HUES48 (cell line): ENCODE measurements at regions not wholly inside any gene's neighbourhood (a gene's known extent, or its start where the extent isn't known, plus 50 kb on each side); places are given as distances from the start of the nearest gene placed in this dataset.
"Not testable (repeated sequence)": the region's sequence is repeated elsewhere in the genome, so short reads cannot be mapped to it uniquely, and the experiment has no call there.

Source experiments
- H3K27ac ChIP-seq: one replicate; pipeline ENCODE4 v1.7.0; 2013; ENCODE audit warnings: low read depth, low read length, inconsistent platforms
- H3K27me3 ChIP-seq: 2 replicates; pipeline ENCODE4 v1.6.1; 2013; ENCODE audit warnings: mild to moderate bottlenecking, low read length; ENCODE audit not compliant: control insufficient read depth, insufficient read depth
- H3K36me3 ChIP-seq: 2 replicates; pipeline ENCODE4 v1.6.1; 2013; ENCODE audit warnings: low read length; ENCODE audit not compliant: control insufficient read depth, insufficient read depth
- H3K4me1 ChIP-seq: 2 replicates; pipeline ENCODE4 v1.6.1; 2013; ENCODE audit warnings: mild to moderate bottlenecking, low read length; ENCODE audit not compliant: control insufficient read depth, insufficient read depth
- H3K4me3 ChIP-seq: 2 replicates; pipeline ENCODE4 v1.5.1; 2013; ENCODE audit warnings: mild to moderate bottlenecking, low read depth, low read length
- H3K9ac ChIP-seq: 2 replicates; pipeline ENCODE4 v1.6.1; 2013; ENCODE audit warnings: mild to moderate bottlenecking, low read depth, low read length, moderate library complexity
- H3K9me3 ChIP-seq: 2 replicates; pipeline ENCODE4 v1.6.1; 2013; ENCODE audit warnings: low read length; ENCODE audit not compliant: control insufficient read depth, insufficient read depth

DNA sequence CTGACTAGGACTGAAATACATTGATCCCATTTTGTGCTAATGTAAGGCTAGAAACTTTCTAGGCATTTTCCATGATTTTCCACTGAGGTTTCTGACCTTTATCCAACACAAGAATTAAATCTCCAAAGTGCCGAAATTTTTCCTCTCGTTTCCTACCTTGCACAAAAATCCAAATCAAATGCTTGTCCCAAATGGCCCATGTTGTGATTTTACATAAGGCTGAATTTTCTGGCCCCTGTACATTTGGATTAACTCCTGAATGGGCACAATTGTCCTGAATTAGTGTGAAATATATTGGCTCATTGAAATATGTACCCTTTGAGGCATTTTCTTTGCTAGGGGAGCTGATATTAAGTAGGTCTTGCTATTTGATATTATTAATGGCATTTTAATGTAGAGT, 105.6 kb upstream of the CBLB start:
- H3K4me1 ChIP-seq = no peaks in the 10 kb centered on the region
- peaks cover 17% of the 10 kb centered on the region for H3K9me3 ChIP-seq
- H3K36me3 ChIP-seq = no peaks in the 10 kb centered on the region
- H3K27me3 ChIP-seq = no peaks in the 10 kb centered on the region
- H3K9ac ChIP-seq = no peak overlapping the region
- H3K4me3 ChIP-seq = no peak overlapping the region
- H3K27ac ChIP-seq = no peak overlapping the region

- no peaks in the 10 kb centered on the region for H3K27me3 ChIP-seq
- no peak overlapping the region for H3K9ac ChIP-seq
- H3K4me1 ChIP-seq = no peaks in the 10 kb centered on the region
- no peak overlapping the region for H3K4me3 ChIP-seq
- H3K36me3 ChIP-seq = no peaks in the 10 kb centered on the region
- H3K9me3 ChIP-seq = peaks cover 8% of the 10 kb centered on the region; the same call in 1 of the 2 replicates
- no peak overlapping the region for H3K27ac ChIP-seq
Measured at GRCh38 chr3:105976196-105976595, 107.4 kb upstream of the CBLB start.

- Histone ChIP-seq H3K4me1 (no peaks in the 10 kb centered on the region), H3K9me3 (no peaks in the 10 kb centered on the region; the same call in 1 of the 2 replicates)
Measured at GRCh38 chr3:105979961-105980360, 111.1 kb upstream of the CBLB start.

GRCh38 chr3:105982207-105982606, 113.4 kb upstream of the CBLB start:
- Histone ChIP-seq H3K9me3 (no peaks in the 10 kb centered on the region; the same call in 1 of the 2 replicates), H3K4me3 (no peak overlapping the region), H3K9ac (no peak overlapping the region), H3K36me3 (no peaks in the 10 kb centered on the region), H3K27ac (no peak overlapping the region), H3K4me1 (no peaks in the 10 kb centered on the region), H3K27me3 (no peaks in the 10 kb centered on the region)

More at GRCh38 chr3:105979961-105980360, 111.1 kb upstream of the CBLB start:
- no peak overlapping the region for H3K4me3 ChIP-seq
- H3K27me3 ChIP-seq = no peaks in the 10 kb centered on the region
- no peak overlapping the region for H3K9ac ChIP-seq
- no peak overlapping the region for H3K27ac ChIP-seq
- no peaks in the 10 kb centered on the region for H3K36me3 ChIP-seq

- no peak overlapping the region for H3K27ac ChIP-seq
- no peaks in the 10 kb centered on the region; the same call in 1 of the 2 replicates for H3K9me3 ChIP-seq
- H3K36me3 ChIP-seq = no peaks in the 10 kb centered on the region
- H3K4me1 ChIP-seq = no peaks in the 10 kb centered on the region
- H3K4me3 ChIP-seq = no peak overlapping the region
- no peaks in the 10 kb centered on the region for H3K27me3 ChIP-seq
- H3K9ac ChIP-seq = no peak overlapping the region
Measured at GRCh38 chr3:105984837-105985236, 116.0 kb upstream of the CBLB start.

- not testable (repeated sequence) for H3K9ac ChIP-seq, H3K4me3 ChIP-seq, H3K36me3 ChIP-seq, H3K9me3 ChIP-seq, H3K4me1 ChIP-seq, H3K27ac ChIP-seq, H3K27me3 ChIP-seq
Measured at GRCh38 chr3:105986343-105986742, 117.5 kb upstream of the CBLB start.

DNA sequence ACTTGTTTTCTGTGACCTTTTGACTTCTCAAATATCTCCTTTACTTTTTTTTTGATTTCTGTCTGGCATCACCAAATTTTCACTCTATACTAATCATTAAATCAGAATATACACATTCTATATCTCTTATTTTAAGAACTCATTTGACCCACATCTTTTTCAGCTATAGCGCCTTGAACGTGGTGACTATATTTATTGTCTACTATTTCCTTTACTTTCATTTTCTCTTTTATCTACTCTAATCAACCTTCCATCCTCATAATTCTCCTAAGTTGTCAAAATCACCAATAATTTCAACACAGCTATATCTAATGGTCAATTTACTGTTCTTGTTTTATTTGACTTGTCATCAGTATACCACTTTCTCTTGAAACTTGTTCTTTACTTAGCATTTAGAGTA, 119.0 kb upstream of the CBLB start:
- H3K9me3 ChIP-seq = no peaks in the 10 kb centered on the region; the same call in 1 of the 2 replicates

DNA sequence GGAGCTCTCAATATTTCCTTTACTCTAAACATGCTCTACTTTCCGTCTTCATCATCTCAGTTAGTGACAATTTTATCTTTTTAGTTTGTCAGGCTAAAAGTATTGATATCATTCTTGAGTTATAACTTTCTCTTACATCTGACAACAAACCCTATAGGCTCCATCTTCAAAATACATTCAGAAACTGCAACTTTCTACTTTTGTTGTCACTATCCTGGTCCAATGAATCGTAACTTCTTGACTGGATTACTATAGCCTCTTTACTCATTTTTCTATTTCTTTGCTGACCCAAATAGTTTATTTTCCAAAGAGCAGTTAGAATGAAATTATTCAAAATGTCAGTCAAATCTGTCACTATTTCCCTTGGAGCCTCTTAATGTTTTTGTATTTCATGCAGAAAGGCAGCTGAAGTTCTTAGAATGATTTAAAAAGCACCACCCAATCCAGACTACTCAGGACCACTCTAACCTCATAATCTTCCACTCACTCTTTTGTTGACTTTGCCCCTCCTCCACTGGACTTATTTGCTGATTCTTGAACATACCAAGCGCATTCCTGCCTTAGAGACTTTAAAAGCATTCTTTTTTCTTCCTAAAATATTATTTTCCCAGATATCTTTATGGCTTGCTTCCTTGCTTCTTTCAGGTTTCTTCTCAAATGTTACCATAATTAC, 119.9 kb upstream of the CBLB start:
- no peak overlapping the region for H3K27ac ChIP-seq
- H3K9me3 ChIP-seq = no peaks in the 10 kb centered on the region; the same call in 1 of the 2 replicates
- H3K4me1 ChIP-seq = no peaks in the 10 kb centered on the region
- no peak overlapping the region for H3K9ac ChIP-seq
- H3K4me3 ChIP-seq = no peak overlapping the region
- no peaks in the 10 kb centered on the region for H3K27me3 ChIP-seq
- no peaks in the 10 kb centered on the region for H3K36me3 ChIP-seq

More for the DNA sequence above, 119.0 kb upstream of the CBLB start:
- Histone ChIP-seq H3K27me3 (no peaks in the 10 kb centered on the region), H3K36me3 (no peaks in the 10 kb centered on the region), H3K9ac (no peak overlapping the region), H3K4me3 (no peak overlapping the region), H3K27ac (no peak overlapping the region), H3K4me1 (no peaks in the 10 kb centered on the region)

DNA sequence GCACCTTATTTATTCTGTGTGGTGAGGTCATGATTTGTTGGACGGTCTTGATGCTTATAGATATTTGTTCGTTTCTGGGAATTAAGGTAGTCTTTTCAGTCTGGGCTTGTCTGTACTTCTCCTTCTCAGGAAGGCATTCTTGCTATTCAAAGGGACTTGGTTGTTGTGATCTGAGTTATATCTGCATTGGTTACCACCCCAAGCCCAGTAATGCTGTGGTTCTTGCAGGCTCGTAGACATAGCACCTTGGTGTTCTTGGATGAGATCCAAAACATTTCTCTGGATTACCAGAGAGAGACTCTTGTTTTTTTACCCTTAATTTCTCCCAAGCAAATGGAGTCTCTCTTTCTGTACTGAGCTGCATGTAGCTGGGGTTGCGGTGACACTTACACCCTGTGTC, 128.0 kb upstream of the CBLB start:
- no peak overlapping the region for H3K27ac ChIP-seq
- no peaks in the 10 kb centered on the region for H3K4me1 ChIP-seq
- H3K9me3 ChIP-seq = no peaks in the 10 kb centered on the region; the same call in 1 of the 2 replicates
- no peak overlapping the region for H3K9ac ChIP-seq
- H3K4me3 ChIP-seq = no peak overlapping the region
- no peaks in the 10 kb centered on the region for H3K27me3 ChIP-seq
- H3K36me3 ChIP-seq = no peaks in the 10 kb centered on the region

GRCh38 chr3:105997466-105997799, 128.6 kb upstream of the CBLB start:
- Histone ChIP-seq H3K4me3 (no peak overlapping the region), H3K9me3 (no peaks in the 10 kb centered on the region; the same call in 1 of the 2 replicates), H3K9ac (no peak overlapping the region), H3K27ac (no peak overlapping the region), H3K4me1 (no peaks in the 10 kb centered on the region), H3K36me3 (no peaks in the 10 kb centered on the region), H3K27me3 (no peaks in the 10 kb centered on the region)

DNA sequence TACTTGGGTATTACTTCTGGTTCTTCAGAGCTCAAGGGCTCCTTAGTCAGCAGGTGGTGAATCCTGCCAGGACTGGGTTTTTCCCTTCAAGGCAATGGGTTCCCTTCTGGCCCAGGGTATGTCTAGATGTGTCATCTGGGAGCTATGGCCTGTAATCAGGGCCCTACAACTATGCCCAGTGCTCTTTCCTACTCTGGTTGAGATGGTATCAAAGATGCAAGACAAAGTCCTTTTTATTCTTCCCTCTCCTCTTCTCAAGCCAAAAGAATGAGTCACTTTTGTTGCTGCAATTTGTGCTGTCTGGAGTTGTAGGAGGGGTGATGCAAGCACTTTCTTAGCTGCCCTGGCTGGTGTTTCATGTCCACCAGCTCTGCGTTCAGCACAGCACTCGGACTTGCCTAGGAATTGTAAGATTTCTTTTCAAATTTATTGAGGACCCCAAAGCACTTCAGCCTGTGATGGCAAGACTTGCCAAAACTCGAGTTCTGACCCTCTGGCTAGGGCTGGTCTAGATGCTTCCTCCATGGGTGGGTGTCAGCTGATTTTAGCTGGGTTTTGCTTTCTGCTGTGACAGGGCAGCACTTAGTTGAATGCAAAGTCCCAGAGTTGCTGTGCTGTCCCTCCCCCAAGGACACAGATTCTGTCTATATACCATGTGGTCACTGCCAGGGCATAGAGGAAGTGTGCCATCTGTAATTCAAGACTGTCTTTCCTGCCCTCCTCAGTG, 129.2 kb upstream of the CBLB start:
- Histone ChIP-seq H3K27ac (no peak overlapping the region), H3K4me3 (no peak overlapping the region), H3K9ac (no peak overlapping the region)

More for the DNA sequence above, 129.2 kb upstream of the CBLB start:
- Histone ChIP-seq H3K9me3 (no peaks in the 10 kb centered on the region; the same call in 1 of the 2 replicates), H3K36me3 (no peaks in the 10 kb centered on the region), H3K27me3 (no peaks in the 10 kb centered on the region), H3K4me1 (no peaks in the 10 kb centered on the region)
